Progenitor cell of endocrine pancreas (in vitro differentiated cells): ENCODE measurements at regions not wholly inside any gene's neighbourhood (a gene's known extent, or its start where the extent isn't known, plus 50 kb on each side); places are given as distances from the start of the nearest gene placed in this dataset.

ENCODE experiments used
- DNase-seq: peaks from one replicate; pipeline ENCODE4 v3.0.0; 2021; ENCODE audit warnings: low spot score; ENCODE audit not compliant: unreplicated experiment
- H3K27ac Mint-ChIP-seq: 2 replicates; pipeline ENCODE4 v1.8.0; 2021; ENCODE audit warnings: mild to moderate bottlenecking, moderate library complexity, mixed read lengths
- H3K27me3 Mint-ChIP-seq: 2 replicates; pipeline ENCODE4 v1.8.0; 2021; ENCODE audit warnings: mixed read lengths
- H3K36me3 Mint-ChIP-seq: 2 replicates; pipeline ENCODE4 v1.8.0; 2022; ENCODE audit warnings: mixed read lengths; ENCODE audit not compliant: insufficient read depth
- H3K4me1 Mint-ChIP-seq: 2 replicates; pipeline ENCODE4 v1.8.0; 2021; ENCODE audit warnings: low read depth, mixed read lengths
- H3K4me3 Mint-ChIP-seq: 2 replicates; pipeline ENCODE4 v1.8.0; 2021; ENCODE audit warnings: low read depth, mild to moderate bottlenecking, moderate library complexity, mixed read lengths
- H3K9me3 Mint-ChIP-seq: 2 replicates; pipeline ENCODE4 v1.8.0; 2021; ENCODE audit warnings: low read depth, mixed read lengths
- TF ChIP-seq, protein P1 (sequence below): fragments of 200-600 bp; sonication (generic); IDR thresholded peaks from one replicate; pipeline ENCODE4 v1.5.0; 2021; ENCODE audit warnings: antibody characterized with exemption, mild to moderate bottlenecking; ENCODE audit not compliant: unreplicated experiment

DNA sequence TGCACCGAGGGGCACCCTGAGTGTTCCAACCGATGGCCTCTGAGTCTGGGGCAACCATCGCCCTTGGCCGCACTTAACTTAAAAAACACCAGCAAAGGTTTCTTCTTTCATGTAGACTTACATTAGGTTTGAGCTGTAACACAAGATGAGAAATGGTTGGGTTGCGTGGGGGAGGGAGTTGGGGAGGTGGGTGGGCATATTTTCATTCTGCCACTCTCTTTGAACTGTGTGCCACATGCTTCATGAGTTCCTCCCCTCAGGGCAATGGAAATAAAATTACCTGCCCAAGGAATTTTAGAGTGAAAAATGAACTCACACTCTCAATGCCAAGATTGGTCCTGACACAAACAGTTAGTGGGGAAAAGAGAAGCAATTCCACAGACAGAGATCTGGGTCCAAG, 430.1 kb upstream of the USP24 start:
- TF ChIP-seq, protein P1, sequence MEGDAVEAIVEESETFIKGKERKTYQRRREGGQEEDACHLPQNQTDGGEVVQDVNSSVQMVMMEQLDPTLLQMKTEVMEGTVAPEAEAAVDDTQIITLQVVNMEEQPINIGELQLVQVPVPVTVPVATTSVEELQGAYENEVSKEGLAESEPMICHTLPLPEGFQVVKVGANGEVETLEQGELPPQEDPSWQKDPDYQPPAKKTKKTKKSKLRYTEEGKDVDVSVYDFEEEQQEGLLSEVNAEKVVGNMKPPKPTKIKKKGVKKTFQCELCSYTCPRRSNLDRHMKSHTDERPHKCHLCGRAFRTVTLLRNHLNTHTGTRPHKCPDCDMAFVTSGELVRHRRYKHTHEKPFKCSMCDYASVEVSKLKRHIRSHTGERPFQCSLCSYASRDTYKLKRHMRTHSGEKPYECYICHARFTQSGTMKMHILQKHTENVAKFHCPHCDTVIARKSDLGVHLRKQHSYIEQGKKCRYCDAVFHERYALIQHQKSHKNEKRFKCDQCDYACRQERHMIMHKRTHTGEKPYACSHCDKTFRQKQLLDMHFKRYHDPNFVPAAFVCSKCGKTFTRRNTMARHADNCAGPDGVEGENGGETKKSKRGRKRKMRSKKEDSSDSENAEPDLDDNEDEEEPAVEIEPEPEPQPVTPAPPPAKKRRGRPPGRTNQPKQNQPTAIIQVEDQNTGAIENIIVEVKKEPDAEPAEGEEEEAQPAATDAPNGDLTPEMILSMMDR = no peak
- H3K4me3 Mint-ChIP-seq = no peak overlapping the region
- no peak for DNase-seq
- no peaks in the 10 kb centered on the region for H3K36me3 Mint-ChIP-seq
- H3K4me1 Mint-ChIP-seq = no peaks in the 10 kb centered on the region
- H3K27ac Mint-ChIP-seq = no peak overlapping the region
- no peaks in the 10 kb centered on the region for H3K9me3 Mint-ChIP-seq
- H3K27me3 Mint-ChIP-seq = peaks cover 13% of the 10 kb centered on the region

DNA sequence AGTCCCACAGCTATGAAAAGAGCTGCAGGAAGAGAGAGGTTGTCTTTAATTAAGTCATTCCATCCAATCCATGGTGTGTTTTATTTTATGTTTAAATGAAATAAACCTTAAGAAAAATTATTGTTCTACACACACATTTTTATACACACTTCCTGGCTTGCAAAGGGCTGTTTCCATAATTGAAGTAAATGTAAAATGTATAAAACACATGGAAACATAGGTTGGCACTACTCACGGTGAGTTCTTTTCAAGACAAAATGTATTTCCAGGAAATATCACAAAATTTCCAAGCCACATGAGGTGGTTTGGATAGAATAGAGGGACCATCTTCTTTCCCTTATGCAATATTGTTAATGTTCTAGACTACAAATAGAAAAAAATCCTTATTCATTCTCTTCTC, 426.8 kb upstream of the USP24 start:
- no peak for DNase-seq
- Mint-ChIP-seq H3K27me3 (peaks cover 18% of the 10 kb centered on the region), H3K9me3 (no peaks in the 10 kb centered on the region), H3K4me3 (no peak overlapping the region), H3K27ac (no peak overlapping the region), H3K36me3 (no peaks in the 10 kb centered on the region), H3K4me1 (no peaks in the 10 kb centered on the region)
- TF ChIP-seq, protein P1 = no peak

DNA sequence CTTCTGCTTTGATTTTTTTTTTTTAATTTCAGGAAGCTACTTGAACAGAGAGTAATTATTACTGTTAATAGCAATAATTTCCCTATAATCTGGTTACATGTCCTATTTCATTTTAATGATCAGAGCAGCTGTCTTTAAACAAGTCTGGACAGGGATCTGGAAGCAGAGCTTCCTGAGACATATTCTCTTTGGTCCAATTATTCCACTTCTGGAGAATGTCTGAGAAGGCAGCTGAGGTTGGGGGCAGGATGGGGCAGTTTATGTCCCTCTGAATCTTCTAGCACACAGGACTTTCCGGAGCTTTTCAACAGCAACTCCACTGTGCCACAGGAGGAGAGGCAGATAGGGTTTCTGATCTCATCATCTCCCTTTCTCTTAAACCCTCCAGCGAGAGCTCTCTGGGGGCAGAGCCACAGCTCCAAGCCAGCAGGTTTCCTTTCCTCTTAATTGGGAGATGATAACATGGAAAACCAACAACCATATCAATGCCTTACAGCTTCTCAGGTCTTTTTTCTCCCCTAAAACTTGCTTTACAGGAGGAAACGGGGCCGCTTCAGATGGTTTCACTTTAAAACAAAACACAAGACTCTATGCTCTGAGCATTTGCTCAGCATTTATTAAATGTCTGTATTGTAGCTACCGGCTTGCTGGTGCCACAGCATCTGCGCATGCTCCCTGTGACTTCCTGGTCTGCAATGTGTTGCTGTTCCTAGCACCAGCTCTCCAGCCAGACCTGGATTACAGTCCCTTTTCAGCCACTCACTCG, 425.7 kb upstream of the USP24 start:
- TF ChIP-seq, protein P1 = no peak
- Mint-ChIP-seq H3K4me3 (no peak overlapping the region), H3K9me3 (no peaks in the 10 kb centered on the region), H3K27ac (no peak overlapping the region), H3K4me1 (no peaks in the 10 kb centered on the region), H3K36me3 (no peaks in the 10 kb centered on the region), H3K27me3 (peaks cover 16% of the 10 kb centered on the region)
- no peak for DNase-seq

GRCh38 chr1:55639526-55639925, 424.4 kb upstream of the USP24 start:
- Mint-ChIP-seq H3K9me3 (no peaks in the 10 kb centered on the region), H3K36me3 (no peaks in the 10 kb centered on the region), H3K27ac (no peak overlapping the region), H3K4me1 (no peaks in the 10 kb centered on the region), H3K27me3 (peaks cover 14% of the 10 kb centered on the region), H3K4me3 (no peak overlapping the region)
- no peak for DNase-seq
- TF ChIP-seq, protein P1 = no peak

DNA sequence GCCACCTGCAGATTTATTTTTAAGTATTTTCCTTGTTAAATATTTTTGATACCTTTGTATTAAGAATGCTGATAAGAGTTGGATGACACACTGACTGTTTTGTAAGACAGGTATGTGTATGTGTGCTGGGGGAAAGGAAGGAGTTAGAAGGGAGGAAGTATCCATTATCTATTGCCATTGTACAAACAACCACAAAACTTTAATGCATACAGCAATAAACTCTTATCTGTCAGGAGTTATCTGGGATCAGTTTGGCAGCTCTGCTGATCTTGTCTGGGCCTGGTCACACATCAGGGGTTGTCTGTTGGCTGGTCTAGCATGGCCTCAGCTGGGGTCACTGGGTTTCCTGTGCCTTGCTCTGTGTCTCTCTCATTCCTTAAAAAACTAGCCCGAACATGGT, 423.9 kb upstream of the USP24 start:
- H3K27ac Mint-ChIP-seq = no peak overlapping the region
- H3K27me3 Mint-ChIP-seq = peaks cover 14% of the 10 kb centered on the region
- H3K4me1 Mint-ChIP-seq = no peaks in the 10 kb centered on the region
- no peak for DNase-seq
- H3K9me3 Mint-ChIP-seq = no peaks in the 10 kb centered on the region
- TF ChIP-seq, protein P1 = no peak
- no peak overlapping the region for H3K4me3 Mint-ChIP-seq
- H3K36me3 Mint-ChIP-seq = no peaks in the 10 kb centered on the region
